A673 (cell line): ENCODE measurements at regions not wholly inside any gene's neighbourhood (a gene's known extent, or its start where the extent isn't known, plus 50 kb on each side); places are given as distances from the start of the nearest gene placed in this dataset.

ENCODE experiments used
- BruUV-seq: library from RNA; stranded (reverse); fragments of 400-500 nt; replicated peaks from 2 replicates; lab custom pipeline; 2021; lab: Mats Ljungman, UMichigan
- CTCF ChIA-PET: fragments of 300-600 bp; sonication (Branson Sonifier 250); formaldehyde crosslinking; loops from one replicate; lab custom pipeline; 2022; ENCODE audit warnings: antibody characterized with exemption; lab: Charles Lee
- POLR2A ChIA-PET: fragments of 300-600 bp; sonication (Branson Sonifier 250); formaldehyde crosslinking; loops from one replicate; lab custom pipeline; 2022; ENCODE audit warnings: antibody characterized with exemption; ENCODE audit not compliant: low non-redundant PET; lab: Charles Lee
- DNase-seq: peaks from one replicate; pipeline ENCODE4 v3.0.0-alpha.2; 2015; ENCODE audit warnings: low spot score
- H3K27ac ChIP-seq: fragments of 200-600 bp; sonication (generic); 2 replicates; pipeline ENCODE4 v1.5.1; 2016; ENCODE audit warnings: mixed run types, low read depth, mild to moderate bottlenecking, mixed read lengths, antibody characterized with exemption, low read length; ENCODE audit not compliant: poor library complexity, severe bottlenecking
- H3K27me3 ChIP-seq: fragments of 200-600 bp; sonication (generic); replicated peaks from 2 replicates; pipeline ENCODE4 v1.6.1; 2017; ENCODE audit warnings: mixed run types, low read depth, mild to moderate bottlenecking, mixed read lengths, antibody characterized with exemption, low read length; ENCODE audit not compliant: insufficient read depth, poor library complexity
- H3K36me3 ChIP-seq: fragments of 200-600 bp; sonication (generic); 2 replicates; pipeline ENCODE4 v1.6.1; 2016; ENCODE audit warnings: mixed run types, mild to moderate bottlenecking, mixed read lengths, antibody characterized with exemption, low read length; ENCODE audit not compliant: insufficient read depth, poor library complexity, severe bottlenecking
- H3K4me1 ChIP-seq: fragments of 200-600 bp; sonication (generic); 2 replicates; pipeline ENCODE4 v1.6.1; 2017; ENCODE audit warnings: mixed run types, mild to moderate bottlenecking, mixed read lengths, antibody characterized with exemption, low read length; ENCODE audit not compliant: insufficient read depth, poor library complexity, severe bottlenecking
- H3K4me3 ChIP-seq: fragments of 200-600 bp; sonication (generic); 2 replicates; pipeline ENCODE4 v1.5.1; 2016; ENCODE audit warnings: low read depth, mixed run types, mild to moderate bottlenecking, mixed read lengths, low read length; ENCODE audit not compliant: poor library complexity, severe bottlenecking
- H3K9me3 ChIP-seq: fragments of 200-600 bp; sonication (generic); 2 replicates; pipeline ENCODE4 v1.6.1; 2016; ENCODE audit warnings: mixed run types, low read depth, mild to moderate bottlenecking, mixed read lengths, antibody characterized with exemption, low read length; ENCODE audit not compliant: poor library complexity, severe bottlenecking
- EZH2 ChIP-seq: fragments of 200-600 bp; sonication (generic); IDR thresholded peaks from 2 replicates; pipeline ENCODE4 v1.6.1; 2017; ENCODE audit warnings: borderline replicate concordance, low read depth, mild to moderate bottlenecking, mixed read lengths, antibody characterized with exemption, low read length; ENCODE audit not compliant: poor library complexity, severe bottlenecking
- intact Hi-C: fragments of 100-400 bp; cut with micrococcal nuclease; formaldehyde crosslinking; loops from one replicate; pipeline ENCODE4 v1.10.0; 2022; ENCODE audit not compliant: unreplicated experiment
- TF ChIP-seq, protein P1 (sequence below): fragments of 300-800, 200-600 bp; sonication (generic); conservative IDR thresholded peaks from 2 replicates; pipeline ENCODE4 v1.5.1; 2017; ENCODE audit warnings: low read depth, mild to moderate bottlenecking, antibody characterized with exemption, low read length, moderate library complexity, mixed read lengths

DNA sequence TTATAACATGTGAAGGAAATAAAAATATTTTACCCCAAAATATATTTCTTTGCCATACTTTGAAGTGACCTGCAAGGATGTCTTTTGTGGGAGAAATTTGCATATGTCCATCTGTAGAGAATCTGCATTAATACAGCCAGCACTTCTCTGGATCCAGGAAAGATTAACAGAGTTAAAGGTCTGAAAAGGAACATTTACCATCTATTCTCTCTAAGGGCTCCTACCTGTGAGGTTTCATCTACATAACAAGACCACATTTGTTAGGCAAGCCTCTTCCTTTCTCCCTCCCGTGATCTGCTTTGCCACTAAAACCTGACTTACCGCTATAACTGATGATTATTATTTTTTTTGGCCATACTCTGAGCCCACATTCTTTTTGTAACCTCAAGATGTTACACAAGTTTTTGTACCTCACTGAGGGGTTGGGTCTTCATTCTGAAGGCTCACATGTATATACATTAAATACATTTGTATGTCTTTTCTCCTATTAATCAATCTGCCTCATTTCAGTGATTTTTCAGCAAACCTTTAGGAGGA is 129.4 kb downstream of the AKR1D1 start:
- no peak for DNase-seq
- POLR2A ChIA-PET: no interaction called here
- BruUV-seq: no TSS peak
- intact Hi-C loops: no loop called here
- no peak for TF ChIP-seq EZH2
- TF ChIP-seq, protein P1, sequence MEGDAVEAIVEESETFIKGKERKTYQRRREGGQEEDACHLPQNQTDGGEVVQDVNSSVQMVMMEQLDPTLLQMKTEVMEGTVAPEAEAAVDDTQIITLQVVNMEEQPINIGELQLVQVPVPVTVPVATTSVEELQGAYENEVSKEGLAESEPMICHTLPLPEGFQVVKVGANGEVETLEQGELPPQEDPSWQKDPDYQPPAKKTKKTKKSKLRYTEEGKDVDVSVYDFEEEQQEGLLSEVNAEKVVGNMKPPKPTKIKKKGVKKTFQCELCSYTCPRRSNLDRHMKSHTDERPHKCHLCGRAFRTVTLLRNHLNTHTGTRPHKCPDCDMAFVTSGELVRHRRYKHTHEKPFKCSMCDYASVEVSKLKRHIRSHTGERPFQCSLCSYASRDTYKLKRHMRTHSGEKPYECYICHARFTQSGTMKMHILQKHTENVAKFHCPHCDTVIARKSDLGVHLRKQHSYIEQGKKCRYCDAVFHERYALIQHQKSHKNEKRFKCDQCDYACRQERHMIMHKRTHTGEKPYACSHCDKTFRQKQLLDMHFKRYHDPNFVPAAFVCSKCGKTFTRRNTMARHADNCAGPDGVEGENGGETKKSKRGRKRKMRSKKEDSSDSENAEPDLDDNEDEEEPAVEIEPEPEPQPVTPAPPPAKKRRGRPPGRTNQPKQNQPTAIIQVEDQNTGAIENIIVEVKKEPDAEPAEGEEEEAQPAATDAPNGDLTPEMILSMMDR: no peak
- H3K27me3 ChIP-seq: no peaks in the 10 kb centered on the region
- no peaks in the 10 kb centered on the region for H3K4me1 ChIP-seq
- no peaks in the 10 kb centered on the region for H3K9me3 ChIP-seq
- no peaks in the 10 kb centered on the region for H3K36me3 ChIP-seq
- no peak overlapping the region for H3K4me3 ChIP-seq
- H3K27ac ChIP-seq: no peak overlapping the region
- CTCF ChIA-PET: no interaction called here

DNA sequence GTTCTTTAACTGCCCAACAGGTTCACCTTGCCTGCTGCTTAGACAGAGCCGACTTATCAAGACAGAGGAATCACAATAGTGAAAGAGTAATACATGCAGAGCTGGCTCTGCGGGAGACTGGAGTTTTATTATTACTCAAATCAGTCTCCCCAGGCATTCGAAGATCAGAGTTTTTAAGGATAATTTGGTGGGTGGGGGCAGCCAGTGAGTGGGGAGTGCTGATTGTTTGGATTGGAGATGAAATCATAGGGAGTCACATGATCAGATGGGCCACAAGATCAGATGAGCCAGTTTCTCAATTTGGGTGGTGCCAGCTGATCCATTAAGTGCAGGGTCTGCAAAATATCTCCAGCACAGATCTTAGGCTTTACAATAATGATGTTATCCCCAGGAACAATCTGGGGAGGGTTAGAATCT is 131.3 kb downstream of the AKR1D1 start:
- no TSS peak for BruUV-seq
- H3K27ac ChIP-seq: no peak overlapping the region
- H3K27me3 ChIP-seq: no peaks in the 10 kb centered on the region
- ChIA-PET POLR2A (no interaction called here), CTCF (no interaction called here)
- no peaks in the 10 kb centered on the region for H3K9me3 ChIP-seq
- intact Hi-C loops: no loop called here
- H3K36me3 ChIP-seq: no peaks in the 10 kb centered on the region
- no peak for DNase-seq
- H3K4me3 ChIP-seq: no peak overlapping the region
- TF ChIP-seq EZH2: no peak
- TF ChIP-seq, protein P1: no peak
- H3K4me1 ChIP-seq: no peaks in the 10 kb centered on the region

DNA sequence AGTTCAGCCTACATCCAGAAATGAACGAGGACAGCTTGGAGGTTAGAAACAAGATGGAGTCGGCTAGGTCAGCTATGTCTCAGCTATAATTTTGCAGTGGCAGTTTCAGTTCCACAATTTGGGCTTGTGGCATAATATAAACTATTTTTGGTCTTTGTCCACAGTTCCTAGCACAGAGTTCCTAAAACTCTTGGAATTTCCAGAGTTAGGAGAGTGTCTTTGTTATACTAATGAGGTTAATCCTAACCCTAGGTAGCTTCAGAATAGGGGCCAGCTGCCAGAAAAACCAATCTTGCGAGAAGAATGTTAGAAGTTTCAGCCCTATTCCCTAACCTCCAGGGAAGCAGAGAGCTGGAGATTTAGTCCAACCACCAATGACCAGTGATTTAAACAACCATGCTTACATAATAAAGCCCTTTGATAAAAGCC is 131.9 kb downstream of the AKR1D1 start:
- intact Hi-C loops: no loop called here
- ChIA-PET POLR2A (no interaction called here), CTCF (no interaction called here)
- Histone ChIP-seq H3K27ac (no peak overlapping the region), H3K4me1 (no peaks in the 10 kb centered on the region), H3K27me3 (no peaks in the 10 kb centered on the region), H3K36me3 (no peaks in the 10 kb centered on the region), H3K9me3 (no peaks in the 10 kb centered on the region), H3K4me3 (no peak overlapping the region)
- BruUV-seq: no TSS peak
- no peak for DNase-seq
- no peak for TF ChIP-seq EZH2
- TF ChIP-seq, protein P1: no peak
